GM12872 (cell line): ENCODE measurements at regions not wholly inside any gene's neighbourhood (a gene's known extent, or its start where the extent isn't known, plus 50 kb on each side); places are given as distances from the start of the nearest gene placed in this dataset.

ENCODE experiments used
- TF ChIP-seq, protein P1 (sequence below): IDR thresholded peaks from 3 replicates; pipeline ENCODE4 v1.5.1; 2011; ENCODE audit warnings: low read depth, mild to moderate bottlenecking, low read length, moderate library complexity; ENCODE audit not compliant: insufficient read depth

- TF ChIP-seq, protein P1, sequence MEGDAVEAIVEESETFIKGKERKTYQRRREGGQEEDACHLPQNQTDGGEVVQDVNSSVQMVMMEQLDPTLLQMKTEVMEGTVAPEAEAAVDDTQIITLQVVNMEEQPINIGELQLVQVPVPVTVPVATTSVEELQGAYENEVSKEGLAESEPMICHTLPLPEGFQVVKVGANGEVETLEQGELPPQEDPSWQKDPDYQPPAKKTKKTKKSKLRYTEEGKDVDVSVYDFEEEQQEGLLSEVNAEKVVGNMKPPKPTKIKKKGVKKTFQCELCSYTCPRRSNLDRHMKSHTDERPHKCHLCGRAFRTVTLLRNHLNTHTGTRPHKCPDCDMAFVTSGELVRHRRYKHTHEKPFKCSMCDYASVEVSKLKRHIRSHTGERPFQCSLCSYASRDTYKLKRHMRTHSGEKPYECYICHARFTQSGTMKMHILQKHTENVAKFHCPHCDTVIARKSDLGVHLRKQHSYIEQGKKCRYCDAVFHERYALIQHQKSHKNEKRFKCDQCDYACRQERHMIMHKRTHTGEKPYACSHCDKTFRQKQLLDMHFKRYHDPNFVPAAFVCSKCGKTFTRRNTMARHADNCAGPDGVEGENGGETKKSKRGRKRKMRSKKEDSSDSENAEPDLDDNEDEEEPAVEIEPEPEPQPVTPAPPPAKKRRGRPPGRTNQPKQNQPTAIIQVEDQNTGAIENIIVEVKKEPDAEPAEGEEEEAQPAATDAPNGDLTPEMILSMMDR: no peak
Observed at GRCh38 chr1:199058281-199058680, 419.4 kb downstream of the PTPRC start.

DNA sequence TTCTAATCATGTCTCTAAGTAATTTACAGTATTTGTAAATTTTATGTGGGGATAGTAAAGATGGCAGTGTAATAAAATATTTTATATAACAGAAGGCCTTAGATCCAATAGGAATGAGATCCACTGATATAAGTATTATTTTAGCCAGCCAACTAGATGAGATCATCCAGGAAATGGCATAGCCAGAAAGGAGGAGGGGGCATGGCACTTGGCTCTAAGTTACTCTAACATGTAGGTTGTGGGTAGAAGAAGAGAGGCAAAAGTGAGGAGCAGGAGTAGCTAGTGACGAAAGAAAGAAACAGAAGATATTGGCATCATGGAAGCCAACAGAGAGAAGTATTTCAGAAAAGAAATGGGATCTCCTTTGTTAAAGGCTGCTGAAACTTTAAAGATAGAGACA lies 426.1 kb downstream of the PTPRC start:
- TF ChIP-seq, protein P1: no peak

DNA sequence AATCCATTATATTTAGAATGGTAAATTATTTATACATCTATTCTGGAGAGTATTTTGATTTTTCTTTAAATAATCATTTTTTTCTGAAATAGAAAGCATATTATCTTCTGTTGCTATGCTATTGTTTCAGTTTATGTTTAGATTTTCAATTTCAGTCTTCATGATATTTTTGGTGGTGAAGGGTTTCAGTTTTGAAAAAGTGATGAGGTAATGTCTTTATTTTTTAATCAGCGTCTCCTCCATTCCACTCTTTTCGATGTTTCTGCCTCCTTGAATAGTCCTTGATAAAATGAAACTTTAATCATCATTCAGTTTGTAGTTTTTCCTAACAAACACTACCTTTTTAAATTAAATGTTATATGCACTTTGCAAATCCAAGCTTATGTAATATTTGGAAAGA lies 428.6 kb downstream of the PTPRC start:
- TF ChIP-seq, protein P1: no peak

DNA sequence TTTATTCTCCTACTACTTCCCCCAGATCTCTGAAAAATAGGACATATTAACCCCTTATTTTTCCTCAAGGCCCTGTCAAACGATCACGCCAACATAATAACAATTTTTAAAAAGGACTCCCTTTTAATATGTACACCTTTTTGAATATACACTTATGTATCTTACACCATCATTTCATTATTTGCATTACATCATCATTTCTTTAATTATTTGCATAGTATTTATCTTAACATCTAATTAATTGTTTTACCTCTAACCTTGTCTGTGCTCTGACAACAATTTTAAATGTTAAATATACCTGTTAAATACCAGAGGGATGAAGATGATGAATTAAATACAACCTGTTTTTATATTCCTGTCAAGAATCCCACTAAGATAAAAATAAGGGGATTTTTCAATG lies 432.2 kb downstream of the PTPRC start:
- TF ChIP-seq, protein P1: no peak

DNA sequence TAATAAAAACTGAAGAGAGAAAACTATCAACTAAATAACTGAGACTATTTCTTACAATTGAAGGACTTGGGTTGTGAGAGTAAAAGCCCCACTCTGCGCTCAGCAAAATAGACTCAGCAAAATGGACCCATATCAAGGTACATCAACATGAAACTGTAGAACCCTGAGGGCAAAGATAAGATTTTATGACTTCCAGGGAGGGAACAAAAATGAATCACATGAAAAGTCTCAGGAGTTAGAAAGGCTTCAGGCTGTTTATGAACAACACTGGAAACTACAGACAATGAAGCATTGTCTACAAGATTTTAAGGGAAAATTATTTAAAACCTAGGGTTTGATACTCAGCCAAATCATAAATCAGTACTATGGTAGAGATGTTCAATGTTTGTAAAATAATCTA lies 434.3 kb downstream of the PTPRC start:
- TF ChIP-seq, protein P1: no peak

DNA sequence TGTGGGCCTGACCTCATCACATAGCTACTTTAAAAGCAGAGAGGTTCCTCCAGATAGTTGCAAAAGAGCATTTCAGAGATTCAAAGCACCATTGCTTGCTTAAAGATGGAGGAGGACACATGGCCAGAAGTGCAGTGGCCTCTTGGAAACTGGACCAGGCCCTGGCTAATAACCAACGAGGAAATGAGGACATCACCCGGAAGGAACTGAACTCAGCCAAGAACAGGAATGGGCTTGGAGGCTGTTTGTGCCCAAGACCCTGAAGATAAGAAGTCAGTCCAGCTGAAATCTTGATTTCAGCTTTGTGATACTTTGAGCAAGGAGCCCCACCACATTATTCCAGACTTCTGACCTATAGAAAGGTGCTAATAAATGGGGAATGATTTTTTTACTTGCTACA lies 437.0 kb downstream of the PTPRC start:
- TF ChIP-seq, protein P1: no peak

DNA sequence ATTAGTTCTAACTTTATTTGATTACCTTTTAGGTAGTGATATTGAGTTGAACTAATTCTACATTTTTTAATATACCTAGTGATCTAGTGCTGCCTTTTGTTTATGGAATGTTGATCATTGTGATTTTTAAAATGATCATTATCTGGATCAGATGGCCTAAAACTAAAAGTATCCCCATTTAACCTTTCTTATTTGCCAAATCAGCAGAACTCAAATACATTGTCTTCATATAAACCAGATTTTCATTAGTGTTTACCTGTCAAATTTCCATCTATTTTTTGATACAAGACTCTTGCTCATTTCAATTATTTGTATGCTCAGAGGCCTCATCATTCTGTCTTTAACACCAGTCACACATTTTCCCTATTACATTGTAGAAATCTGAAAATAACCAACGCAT lies 441.2 kb downstream of the PTPRC start:
- TF ChIP-seq, protein P1: no peak

- TF ChIP-seq, protein P1: no peak
Observed at GRCh38 chr1:199081739-199082138, 442.9 kb downstream of the PTPRC start.
